Activated naive CD4-positive, alpha-beta T cell treated with anti-CD3 and anti-CD28 coated beads for 36 hours (primary cell): ENCODE measurements at regions not wholly inside any gene's neighbourhood (a gene's known extent, or its start where the extent isn't known, plus 50 kb on each side); places are given as distances from the start of the nearest gene placed in this dataset.

Experiments
- CTCF ChIA-PET: fragments of 350-600 bp; sonication (Branson Sonifier 250); formaldehyde crosslinking; loops from one replicate; lab custom pipeline; 2021; ENCODE audit warnings: antibody characterized with exemption; lab: Charles Lee
- DNase-seq: peaks from one replicate; pipeline ENCODE4 v3.0.0-alpha.2; 2020
- H3K27ac Mint-ChIP-seq: one replicate; pipeline ENCODE4 v1.8.0; 2021; ENCODE audit warnings: mild to moderate bottlenecking, mixed read lengths
- H3K27me3 Mint-ChIP-seq: one replicate; pipeline ENCODE4 v1.8.0; 2021; ENCODE audit warnings: low read depth, mixed read lengths
- H3K36me3 Mint-ChIP-seq: one replicate; pipeline ENCODE4 v1.8.0; 2021; ENCODE audit warnings: low read depth, mixed read lengths
- H3K4me1 Mint-ChIP-seq: one replicate; pipeline ENCODE4 v1.8.0; 2021; ENCODE audit warnings: low read depth, mixed read lengths
- H3K4me3 Mint-ChIP-seq: one replicate; pipeline ENCODE4 v1.8.0; 2021; ENCODE audit warnings: mild to moderate bottlenecking, moderate library complexity, mixed read lengths
- H3K9me3 Mint-ChIP-seq: one replicate; pipeline ENCODE4 v1.8.0; 2021; ENCODE audit warnings: mixed read lengths
- intact Hi-C: fragments of 100-400 bp; cut with micrococcal nuclease; formaldehyde crosslinking; loops from one replicate; pipeline ENCODE4 v1.15.1; 2023

- CTCF ChIA-PET = no interaction called here
- intact Hi-C loops = no loop called here
- no peak for DNase-seq
- Mint-ChIP-seq H3K9me3 (no peaks in the 10 kb centered on the region), H3K4me1 (no peaks in the 10 kb centered on the region), H3K27me3 (peaks cover 4% of the 10 kb centered on the region), H3K27ac (no peak overlapping the region), H3K36me3 (no peaks in the 10 kb centered on the region), H3K4me3 (no peak overlapping the region)
Measured at GRCh38 chr2:46828135-46828438, 87.5 kb downstream of the MCFD2 start.

GRCh38 chr2:46827274-46828134, 88.1 kb downstream of the MCFD2 start:
- Mint-ChIP-seq H3K4me1 (no peaks in the 10 kb centered on the region), H3K27ac (no peak overlapping the region), H3K36me3 (no peaks in the 10 kb centered on the region), H3K9me3 (no peaks in the 10 kb centered on the region), H3K27me3 (peaks cover 5% of the 10 kb centered on the region), H3K4me3 (no peak overlapping the region)
- intact Hi-C loops = no loop called here
- CTCF ChIA-PET = no interaction called here
- no peak for DNase-seq

GRCh38 chr2:46826569-46827245, 88.9 kb downstream of the MCFD2 start:
- Mint-ChIP-seq H3K4me3 (no peak overlapping the region), H3K36me3 (no peaks in the 10 kb centered on the region), H3K9me3 (no peaks in the 10 kb centered on the region), H3K4me1 (no peaks in the 10 kb centered on the region), H3K27me3 (peaks cover 5% of the 10 kb centered on the region), H3K27ac (no peak overlapping the region)
- DNase-seq = no peak
- intact Hi-C loops = no loop called here
- CTCF ChIA-PET = no interaction called here

GRCh38 chr2:46825939-46826568, 89.6 kb downstream of the MCFD2 start:
- Mint-ChIP-seq H3K9me3 (no peaks in the 10 kb centered on the region), H3K36me3 (no peaks in the 10 kb centered on the region), H3K27ac (no peak overlapping the region), H3K27me3 (peaks cover 5% of the 10 kb centered on the region), H3K4me1 (no peaks in the 10 kb centered on the region), H3K4me3 (no peak overlapping the region)
- intact Hi-C loops = no loop called here
- CTCF ChIA-PET = no interaction called here
- no peak for DNase-seq

- DNase-seq = no peak
- intact Hi-C loops = no loop called here
- no peak overlapping the region for H3K27ac Mint-ChIP-seq
- H3K4me1 Mint-ChIP-seq = no peaks in the 10 kb centered on the region
- CTCF ChIA-PET = no interaction called here
- H3K9me3 Mint-ChIP-seq = no peaks in the 10 kb centered on the region
- H3K27me3 Mint-ChIP-seq = peaks cover 5% of the 10 kb centered on the region
- no peaks in the 10 kb centered on the region for H3K36me3 Mint-ChIP-seq
- no peak overlapping the region for H3K4me3 Mint-ChIP-seq
Measured at GRCh38 chr2:46825231-46825938, 90.2 kb downstream of the MCFD2 start.

GRCh38 chr2:46824611-46825010, 91.0 kb downstream of the MCFD2 start:
- no peak overlapping the region for H3K27ac Mint-ChIP-seq
- intact Hi-C loops = no loop called here
- no peaks in the 10 kb centered on the region for H3K9me3 Mint-ChIP-seq
- no peaks in the 10 kb centered on the region for H3K36me3 Mint-ChIP-seq
- H3K4me1 Mint-ChIP-seq = no peaks in the 10 kb centered on the region
- DNase-seq = no peak
- H3K27me3 Mint-ChIP-seq = peaks cover 5% of the 10 kb centered on the region
- CTCF ChIA-PET = interaction anchor here (0.6 kb wide), 1 partner anchor 56 kb away, joined by 5 read pairs; no protein-coding TSS in a partner anchor
- H3K4me3 Mint-ChIP-seq = no peak overlapping the region

GRCh38 chr2:46821600-46821999, 94.0 kb downstream of the MCFD2 start:
- Mint-ChIP-seq H3K9me3 (no peaks in the 10 kb centered on the region), H3K27ac (no peak overlapping the region), H3K4me1 (no peaks in the 10 kb centered on the region), H3K4me3 (no peak overlapping the region), H3K36me3 (no peaks in the 10 kb centered on the region), H3K27me3 (peaks cover 2% of the 10 kb centered on the region)
- CTCF ChIA-PET = no interaction called here
- DNase-seq = no peak
- intact Hi-C loops = no loop called here

- no peak for DNase-seq
- no peak overlapping the region for H3K4me3 Mint-ChIP-seq
- intact Hi-C loops = no loop called here
Measured at GRCh38 chr2:46818819-46819218, 96.8 kb downstream of the MCFD2 start.

GRCh38 chr2:46818141-46818621, 97.4 kb downstream of the MCFD2 start:
- Mint-ChIP-seq H3K27ac (no peak overlapping the region), H3K4me1 (no peaks in the 10 kb centered on the region), H3K4me3 (no peak overlapping the region), H3K9me3 (no peaks in the 10 kb centered on the region), H3K27me3 (peaks cover 5% of the 10 kb centered on the region), H3K36me3 (no peaks in the 10 kb centered on the region)
- CTCF ChIA-PET = no interaction called here
- intact Hi-C loops = no loop called here
- DNase-seq = no peak

More at GRCh38 chr2:46818819-46819218, 96.8 kb downstream of the MCFD2 start:
- CTCF ChIA-PET = no interaction called here
- Mint-ChIP-seq H3K27ac (no peak overlapping the region), H3K4me1 (no peaks in the 10 kb centered on the region), H3K36me3 (no peaks in the 10 kb centered on the region), H3K9me3 (no peaks in the 10 kb centered on the region), H3K27me3 (peaks cover 5% of the 10 kb centered on the region)

GRCh38 chr2:46816846-46817726, 98.5 kb downstream of the MCFD2 start:
- Mint-ChIP-seq H3K4me3 (no peak overlapping the region), H3K9me3 (no peaks in the 10 kb centered on the region), H3K4me1 (no peaks in the 10 kb centered on the region), H3K27me3 (peaks cover 7% of the 10 kb centered on the region), H3K36me3 (no peaks in the 10 kb centered on the region), H3K27ac (no peak overlapping the region)
- no peak for DNase-seq
- CTCF ChIA-PET = no interaction called here
- intact Hi-C loops = no loop called here

- no peak for DNase-seq
- CTCF ChIA-PET = no interaction called here
- no peaks in the 10 kb centered on the region for H3K4me1 Mint-ChIP-seq
- H3K9me3 Mint-ChIP-seq = no peaks in the 10 kb centered on the region
- H3K36me3 Mint-ChIP-seq = no peaks in the 10 kb centered on the region
- intact Hi-C loops = no loop called here
- H3K27ac Mint-ChIP-seq = no peak overlapping the region
- H3K4me3 Mint-ChIP-seq = no peak overlapping the region
- H3K27me3 Mint-ChIP-seq = peaks cover 10% of the 10 kb centered on the region
Measured at GRCh38 chr2:46816151-46816845, 99.3 kb downstream of the MCFD2 start.
